Esophagus squamous epithelium (tissue), 4 donors: ENCODE measurements at regions not wholly inside any gene's neighbourhood (a gene's known extent, or its start where the extent isn't known, plus 50 kb on each side); places are given as distances from the start of the nearest gene placed in this dataset.

ENCODE experiments used
- CTCF ChIP-seq, 6 experiments: fragments of 450-650 bp in 4 of 6; fragments of 200-600 bp in 2 of 6; sonication (generic) in 2 of 6; IDR thresholded peaks; one replicate each; pipeline ENCODE4 v1.5.1; 2016 to 2019; ENCODE audit warnings: antibody characterized with exemption in 6 of 6, mild to moderate bottlenecking in 4 of 6, moderate library complexity in 4 of 6
- POLR2A ChIP-seq, 4 donors: fragments of 450-650 bp; IDR thresholded peaks; one replicate each; pipeline ENCODE4 v1.6.1; 2017; ENCODE audit warnings: antibody characterized with exemption in 4 of 4, mild to moderate bottlenecking in 4 of 4, moderate library complexity in 3 of 4

DNA sequence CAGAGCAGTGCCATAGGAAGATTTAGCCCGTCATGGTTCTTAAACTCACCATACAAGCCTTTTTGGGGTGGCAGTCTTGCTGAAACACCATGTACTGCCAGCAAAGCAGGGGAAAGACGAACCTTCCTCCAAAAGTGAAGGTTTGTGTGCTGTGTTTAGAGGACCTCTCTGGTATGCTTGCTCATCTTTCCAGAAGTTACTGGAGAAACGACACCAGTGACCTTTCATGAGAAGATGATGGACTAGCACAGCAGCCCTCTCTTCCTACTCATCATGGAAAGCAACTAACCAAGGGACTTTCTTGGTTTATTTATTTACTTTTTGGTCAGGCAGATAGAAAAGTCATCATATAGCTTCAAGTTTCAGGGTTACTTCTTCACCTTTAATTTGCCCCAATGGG is 247.4 kb downstream of the PTEN start:
- TF ChIP-seq CTCF (IDR thresholded peaks at IDR 0.05) (no peak), POLR2A (IDR thresholded peaks at IDR 0.05) (no peak)
